GM13976 (cell line): ENCODE measurements at regions not wholly inside any gene's neighbourhood (a gene's known extent, or its start where the extent isn't known, plus 50 kb on each side); places are given as distances from the start of the nearest gene placed in this dataset.

ENCODE experiments used
- DNase-seq: peaks from one replicate; pipeline ENCODE4 v3.0.0; 2012; ENCODE audit warnings: low spot score
- CTCF ChIP-seq: IDR thresholded peaks from 2 replicates; pipeline ENCODE4 v1.5.1; 2012; ENCODE audit warnings: borderline replicate concordance, mild to moderate bottlenecking; ENCODE audit not compliant: insufficient read depth; ENCODE audit errors: extremely low read depth, missing control alignments, control extremely low read depth
- in situ Hi-C: fragments of 300-500 bp; cut with MboI; formaldehyde crosslinking; loops from one replicate; pipeline ENCODE4 v1.12.0; 2022; ENCODE audit warnings: low sequenced_read_pairs, mixed read lengths, inconsistent platforms; ENCODE audit not compliant: unreplicated experiment

- DNase-seq = no peak
Measured at GRCh38 chr10:89949496-89949895, 248.1 kb downstream of the KIF20B start.

GRCh38 chr10:89952325-89952724, 250.9 kb downstream of the KIF20B start:
- no peak for TF ChIP-seq CTCF
- DNase-seq = no peak
- in situ Hi-C loops = no loop called here

More at GRCh38 chr10:89949496-89949895, 248.1 kb downstream of the KIF20B start:
- no peak for TF ChIP-seq CTCF
- in situ Hi-C loops = loop anchor here (25.0 kb wide), 1 partner anchor 638 kb away; no protein-coding TSS in a partner anchor

- DNase-seq = no peak
- in situ Hi-C loops = no loop called here
Measured at GRCh38 chr10:89952751-89953150, 251.4 kb downstream of the KIF20B start.

GRCh38 chr10:89954061-89954460, 252.7 kb downstream of the KIF20B start:
- in situ Hi-C loops = no loop called here
- no peak for DNase-seq
- TF ChIP-seq CTCF = no peak

More at GRCh38 chr10:89952751-89953150, 251.4 kb downstream of the KIF20B start:
- TF ChIP-seq CTCF = no peak

- no peak for TF ChIP-seq CTCF
- DNase-seq = peak; percentile 44
- in situ Hi-C loops = no loop called here
Measured at GRCh38 chr10:89954787-89955566, 253.6 kb downstream of the KIF20B start.

GRCh38 chr10:89959433-89960110, 258.2 kb downstream of the KIF20B start:
- peak; percentile 11 for DNase-seq
- in situ Hi-C loops = no loop called here
- no peak for TF ChIP-seq CTCF
